ENCODE measurements at regions not wholly inside any gene's neighbourhood (a gene's known extent, or its start where the extent isn't known, plus 50 kb on each side); places are given as distances from the start of the nearest gene placed in this dataset.

DNA sequence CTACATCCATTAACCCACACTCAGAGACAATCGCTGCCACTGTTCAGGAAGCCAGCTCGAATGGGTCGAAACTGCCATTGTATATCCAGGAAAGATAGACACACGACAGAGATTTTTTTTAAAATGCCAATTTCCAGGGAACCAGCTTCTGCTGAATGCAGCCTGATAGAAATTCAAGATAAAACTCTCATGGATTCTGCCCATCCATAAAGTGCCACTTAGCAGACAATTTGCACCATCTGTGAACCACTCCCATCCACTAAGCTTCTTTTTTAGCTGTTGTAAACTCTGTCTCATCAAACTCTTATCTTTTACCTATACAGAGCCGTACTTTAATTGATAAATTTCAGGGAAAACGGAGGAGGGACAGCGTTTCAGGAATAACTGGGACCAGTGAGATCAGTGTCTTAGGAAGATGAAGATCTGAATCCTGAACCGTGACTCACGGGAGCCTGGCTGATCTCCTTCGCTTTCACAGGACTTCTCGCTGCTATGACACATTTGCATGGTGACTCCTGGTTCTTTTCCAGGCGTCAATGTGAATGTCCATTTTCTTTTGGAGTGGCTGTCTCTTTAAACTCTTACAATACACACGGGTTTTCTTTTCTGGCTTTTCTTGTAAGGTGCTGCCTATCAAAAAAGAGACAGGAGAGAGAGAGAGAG lies 103.4 kb downstream of the FAM204A start:
- intact Hi-C loops (cut with DNase I) = no loop called here
- no peaks in the 10 kb centered on the region for H3K4me1 ChIP-seq
- H3K27me3 ChIP-seq = peaks cover 16 to 94% of the 10 kb centered on the region in 2 donors
- TF ChIP-seq, protein P1, sequence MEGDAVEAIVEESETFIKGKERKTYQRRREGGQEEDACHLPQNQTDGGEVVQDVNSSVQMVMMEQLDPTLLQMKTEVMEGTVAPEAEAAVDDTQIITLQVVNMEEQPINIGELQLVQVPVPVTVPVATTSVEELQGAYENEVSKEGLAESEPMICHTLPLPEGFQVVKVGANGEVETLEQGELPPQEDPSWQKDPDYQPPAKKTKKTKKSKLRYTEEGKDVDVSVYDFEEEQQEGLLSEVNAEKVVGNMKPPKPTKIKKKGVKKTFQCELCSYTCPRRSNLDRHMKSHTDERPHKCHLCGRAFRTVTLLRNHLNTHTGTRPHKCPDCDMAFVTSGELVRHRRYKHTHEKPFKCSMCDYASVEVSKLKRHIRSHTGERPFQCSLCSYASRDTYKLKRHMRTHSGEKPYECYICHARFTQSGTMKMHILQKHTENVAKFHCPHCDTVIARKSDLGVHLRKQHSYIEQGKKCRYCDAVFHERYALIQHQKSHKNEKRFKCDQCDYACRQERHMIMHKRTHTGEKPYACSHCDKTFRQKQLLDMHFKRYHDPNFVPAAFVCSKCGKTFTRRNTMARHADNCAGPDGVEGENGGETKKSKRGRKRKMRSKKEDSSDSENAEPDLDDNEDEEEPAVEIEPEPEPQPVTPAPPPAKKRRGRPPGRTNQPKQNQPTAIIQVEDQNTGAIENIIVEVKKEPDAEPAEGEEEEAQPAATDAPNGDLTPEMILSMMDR (IDR thresholded peaks at IDR 0.05) = no peak
- H3K27ac ChIP-seq = no peak overlapping the region
- H3K36me3 ChIP-seq = no peaks in the 10 kb centered on the region
- no peak overlapping the region for H3K4me3 ChIP-seq
- H3K9me3 ChIP-seq = no peaks in the 10 kb centered on the region
- no peak for DNase-seq
- no peak for ATAC-seq

DNA sequence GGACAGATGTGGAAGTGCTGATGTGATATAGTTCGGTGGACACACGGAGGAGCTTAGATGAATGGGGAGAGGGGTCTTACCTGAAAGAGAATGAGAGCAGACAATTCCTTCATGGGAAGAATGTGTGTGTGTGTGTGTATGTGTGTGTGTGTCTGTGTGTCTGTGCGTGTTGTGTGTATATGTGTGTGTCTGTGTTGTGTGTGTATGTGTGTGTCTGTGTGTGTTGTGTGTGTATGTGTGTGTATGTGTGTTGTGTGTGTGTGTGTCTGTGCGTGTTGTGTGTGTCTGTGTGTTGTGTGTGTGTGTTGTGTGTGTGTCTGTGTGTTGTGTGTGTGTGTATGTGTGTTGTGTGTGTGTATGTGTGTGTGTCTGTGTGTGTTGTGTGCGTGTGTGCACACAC lies 104.2 kb downstream of the FAM204A start:
- Histone ChIP-seq H3K4me1 (no peaks in the 10 kb centered on the region), H3K27me3 (peaks cover 13 to 93% of the 10 kb centered on the region in 2 donors), H3K4me3 (no peak overlapping the region), H3K27ac (no peak overlapping the region), H3K36me3 (no peaks in the 10 kb centered on the region), H3K9me3 (no peaks in the 10 kb centered on the region)
- no peak for DNase-seq
- no peak for ATAC-seq
- TF ChIP-seq, protein P1 (IDR thresholded peaks at IDR 0.05) = no peak
- intact Hi-C loops (cut with DNase I) = no loop called here

DNA sequence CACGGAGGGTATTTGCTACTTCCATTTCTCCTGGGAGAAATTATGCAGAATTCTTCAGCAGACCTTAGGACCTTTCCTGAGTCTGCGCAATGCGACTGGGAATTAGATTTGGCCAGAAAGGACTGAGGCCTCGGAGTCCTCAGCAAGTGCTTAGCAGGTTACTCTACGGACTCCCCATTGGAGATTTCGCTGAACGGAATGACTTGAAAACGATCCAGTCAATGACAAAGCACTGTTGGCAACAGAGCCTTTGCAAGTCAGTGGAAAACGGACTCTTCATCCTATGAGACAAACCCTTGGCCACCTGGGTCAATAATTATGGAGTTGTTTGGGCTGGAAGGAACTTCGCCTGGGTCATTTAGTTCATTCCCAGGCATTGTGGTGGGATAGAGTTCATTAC lies 107.4 kb downstream of the FAM204A start:
- no peak for DNase-seq
- H3K27ac ChIP-seq = no peak overlapping the region
- no peak overlapping the region for H3K4me3 ChIP-seq
- no peaks in the 10 kb centered on the region for H3K9me3 ChIP-seq
- H3K4me1 ChIP-seq = no peaks in the 10 kb centered on the region
- peaks cover 0 to 70% of the 10 kb centered on the region in 2 donors for H3K27me3 ChIP-seq
- intact Hi-C loops (cut with DNase I) = no loop called here
- H3K36me3 ChIP-seq = no peaks in the 10 kb centered on the region
- TF ChIP-seq, protein P1 (IDR thresholded peaks at IDR 0.05) = no peak
- no peak for ATAC-seq

DNA sequence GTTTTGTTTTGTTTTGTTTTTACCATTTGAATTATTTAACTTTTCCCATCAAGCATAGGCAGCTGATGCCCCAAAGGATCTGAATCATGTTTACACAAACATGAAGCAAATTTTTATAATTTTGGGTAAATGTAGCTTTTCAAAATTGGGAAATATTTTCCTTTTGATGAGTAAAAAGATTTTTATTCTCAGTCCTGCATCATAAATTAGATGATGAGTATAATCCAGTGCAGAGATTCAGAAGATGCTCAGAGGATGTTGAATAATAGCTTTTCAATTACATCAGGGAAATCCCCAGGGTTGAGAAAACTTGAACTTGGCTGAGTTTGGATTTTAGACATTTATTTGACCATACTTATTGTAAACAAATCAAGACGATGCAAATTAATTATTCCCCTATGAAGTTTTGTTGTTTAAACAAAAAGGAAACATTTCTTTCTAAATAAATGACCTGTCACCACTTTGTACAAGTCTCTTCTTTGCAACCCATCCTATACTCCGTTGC lies 121.7 kb downstream of the FAM204A start:
- intact Hi-C loops (cut with DNase I) = no loop called here
- Histone ChIP-seq H3K27ac (no peak overlapping the region), H3K4me1 (no peaks in the 10 kb centered on the region), H3K9me3 (peaks cover 0 to 10% of the 10 kb centered on the region in 2 donors), H3K27me3 (peaks cover 0 to 10% of the 10 kb centered on the region in 2 donors), H3K36me3 (no peaks in the 10 kb centered on the region), H3K4me3 (no peak overlapping the region)
- TF ChIP-seq, protein P1 (IDR thresholded peaks at IDR 0.05) = no peak
- ATAC-seq (no peak), DNase-seq (no peak)

DNA sequence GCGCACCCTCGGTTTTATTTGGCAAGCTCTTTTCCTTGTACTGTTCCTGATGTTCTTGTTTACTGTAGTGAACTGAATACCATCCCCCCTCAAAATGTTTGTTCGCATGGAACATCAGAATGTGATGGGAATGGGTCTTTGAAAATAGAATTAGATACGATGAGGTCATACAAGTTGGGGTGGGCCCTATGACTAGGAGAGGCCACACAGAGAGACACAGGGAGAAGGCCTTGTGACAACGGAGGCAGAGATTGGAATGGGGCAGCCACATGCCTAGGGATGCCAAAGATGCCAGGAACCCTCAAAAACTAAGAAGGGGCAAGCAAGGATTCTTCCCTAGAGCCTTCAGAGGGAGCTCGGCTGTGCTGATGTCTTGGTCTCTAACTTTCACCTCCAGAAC lies 123.6 kb downstream of the FAM204A start:
- intact Hi-C loops (cut with DNase I) = no loop called here
- Histone ChIP-seq H3K27ac (no peak overlapping the region), H3K27me3 (peaks cover 0 to 13% of the 10 kb centered on the region in 2 donors), H3K9me3 (no peaks in the 10 kb centered on the region), H3K4me1 (no peaks in the 10 kb centered on the region), H3K36me3 (no peaks in the 10 kb centered on the region), H3K4me3 (no peak overlapping the region)
- DNase-seq (no peak), ATAC-seq (no peak)
- TF ChIP-seq, protein P1 (IDR thresholded peaks at IDR 0.05) = no peak

Data from left lung (tissue), 4 donors.